H54 (cell line): ENCODE measurements at regions not wholly inside any gene's neighbourhood (a gene's known extent, or its start where the extent isn't known, plus 50 kb on each side); places are given as distances from the start of the nearest gene placed in this dataset.
"Not testable (repeated sequence)": the region's sequence is repeated elsewhere in the genome, so short reads cannot be mapped to it uniquely, and the experiment has no call there.

Experiments used
- DNase-seq: peaks from one replicate; pipeline ENCODE4 v3.0.0; 2011; ENCODE audit warnings: low spot score, mixed read lengths; ENCODE audit not compliant: insufficient read length
- FAIRE-seq: peaks from 3 replicates; lab custom pipeline; 2011; peaks lifted over from hg19 to GRCh38; lab: Jason Lieb, UNC
- POLR2A ChIP-seq: IDR thresholded peaks from 2 replicates; pipeline ENCODE4 v1.6.1; 2011; ENCODE audit warnings: low read depth, mild to moderate bottlenecking, low read length

DNA sequence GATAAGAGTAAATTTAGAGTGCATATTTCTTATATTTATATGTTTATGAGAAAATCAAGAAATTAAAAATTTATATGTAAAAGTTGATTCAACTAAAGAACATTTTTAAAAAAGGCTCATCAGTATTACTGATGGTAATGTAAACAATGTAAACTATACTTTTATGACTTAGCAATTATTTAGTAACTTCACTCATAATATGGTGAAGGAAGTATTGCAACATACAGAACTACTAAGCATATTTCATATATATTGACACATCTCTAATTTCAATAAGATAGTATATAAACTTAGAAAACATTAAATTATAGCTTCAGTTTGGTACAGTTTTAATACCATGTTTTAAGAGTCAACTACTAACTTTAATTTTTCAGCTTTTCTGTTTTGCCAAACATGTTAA lies 512.8 kb upstream of the PCDH7 start:
- FAIRE-seq (no peak), DNase-seq (no peak)
- TF ChIP-seq POLR2A: no peak

DNA sequence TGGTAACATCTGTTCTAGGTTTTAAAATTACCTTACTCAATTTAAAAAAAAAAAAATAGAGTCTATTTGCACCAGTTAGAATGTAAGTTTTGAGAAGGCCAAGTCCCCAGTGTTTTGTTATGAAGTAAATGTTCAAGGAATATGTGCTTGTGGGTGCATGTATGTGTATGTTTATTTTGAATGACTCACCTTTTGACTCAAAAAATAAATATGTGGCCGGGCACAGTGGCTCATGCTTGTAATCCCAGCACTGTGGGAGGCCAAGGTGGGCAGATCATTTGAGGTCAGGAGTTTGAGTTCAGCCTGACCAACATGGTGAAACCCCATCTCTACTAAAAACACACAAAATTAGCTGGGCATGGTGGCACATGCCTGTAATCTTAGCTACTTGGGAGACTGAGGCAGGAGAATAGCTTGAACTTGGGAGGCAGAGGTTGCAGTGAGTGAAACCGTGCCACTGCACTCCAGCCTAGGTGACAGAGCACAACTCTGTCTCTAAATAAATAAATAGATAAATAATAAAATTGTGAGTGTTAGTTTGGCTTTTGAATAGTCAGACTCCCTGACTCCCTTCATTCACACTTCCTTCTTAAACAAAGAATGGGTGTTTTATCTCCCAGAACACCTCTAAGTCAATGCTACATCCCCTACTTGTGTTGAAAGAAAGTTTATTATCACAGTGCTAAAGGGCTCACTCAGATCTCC lies 511.3 kb upstream of the PCDH7 start:
- DNase-seq (no peak), FAIRE-seq (no peak)
- TF ChIP-seq POLR2A: no peak

DNA sequence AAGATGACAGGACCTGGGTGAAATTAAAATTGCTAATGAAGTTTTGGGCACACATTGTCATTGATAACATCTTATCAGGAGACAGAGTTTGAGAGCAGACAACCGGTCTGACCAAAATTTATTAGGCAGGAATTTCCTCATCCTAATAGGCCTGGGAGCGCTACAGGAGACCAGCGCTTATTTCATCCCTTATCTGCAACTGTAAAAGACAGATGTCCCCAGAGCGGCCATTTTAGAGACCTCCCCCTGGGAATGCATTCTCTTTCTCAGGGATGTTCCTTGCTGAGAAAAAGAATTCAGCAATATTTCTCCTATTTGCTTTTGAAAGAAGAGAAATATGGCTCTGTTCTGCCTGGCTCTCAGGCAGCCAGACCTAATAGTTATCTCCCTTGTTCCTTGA lies 504.2 kb upstream of the PCDH7 start:
- FAIRE-seq, DNase-seq: not testable (repeated sequence)

DNA sequence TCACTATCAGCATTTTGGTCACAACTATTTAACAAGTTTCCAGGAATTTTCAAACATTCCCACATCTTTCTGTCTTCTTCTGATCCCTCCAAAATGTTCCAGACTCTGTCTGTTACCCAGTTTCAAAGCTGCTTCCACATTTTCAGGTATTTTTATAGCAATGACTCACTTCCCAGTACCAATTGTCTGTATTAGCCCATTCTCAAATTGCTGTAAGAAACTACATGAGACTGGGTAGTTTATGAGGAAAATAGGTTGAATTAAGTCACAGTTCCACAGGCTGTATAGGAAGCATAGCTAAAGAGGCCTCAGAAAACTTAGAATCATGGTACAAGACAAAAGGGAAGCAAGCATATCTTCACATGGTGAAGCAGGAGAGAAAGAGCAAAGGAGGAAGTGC lies 475.0 kb upstream of the PCDH7 start:
- no peak for DNase-seq
- FAIRE-seq: no peak
- TF ChIP-seq POLR2A: no peak

DNA sequence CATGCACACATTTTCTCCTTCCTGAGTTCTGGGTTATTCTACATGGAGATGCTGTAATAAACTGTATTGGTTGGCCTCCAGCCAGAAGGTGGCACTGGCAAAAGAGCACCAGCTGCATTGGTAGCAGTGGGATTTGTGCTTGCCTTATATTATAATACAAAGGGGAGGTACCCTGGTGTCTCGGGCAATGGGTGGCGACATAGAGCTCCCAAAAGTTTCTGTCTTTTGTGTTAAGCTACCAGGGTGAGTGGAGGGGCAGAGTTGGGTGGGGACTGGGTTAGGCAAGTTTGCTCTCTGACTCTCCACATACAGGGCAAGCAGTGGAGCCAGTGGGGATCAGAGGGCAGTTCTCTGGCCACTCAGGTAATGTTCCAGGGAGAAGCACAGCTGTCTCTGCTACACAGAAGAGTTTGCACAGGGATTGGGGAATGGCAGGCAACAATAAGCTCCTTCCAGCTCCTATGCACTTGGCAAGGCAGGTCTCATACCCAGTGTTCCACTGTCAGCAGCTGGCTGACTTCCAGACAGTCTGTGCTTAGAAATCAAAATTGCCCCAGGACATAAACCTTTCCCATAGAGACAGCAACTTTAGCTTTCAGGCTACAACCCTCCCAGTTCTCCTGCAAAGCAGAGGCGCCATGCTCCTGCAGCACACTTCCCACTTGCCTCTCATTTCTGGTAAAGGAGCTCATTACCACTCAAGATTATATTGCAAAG lies 463.9 kb upstream of the PCDH7 start:
- FAIRE-seq: no peak
- no peak for DNase-seq
- no peak for TF ChIP-seq POLR2A

DNA sequence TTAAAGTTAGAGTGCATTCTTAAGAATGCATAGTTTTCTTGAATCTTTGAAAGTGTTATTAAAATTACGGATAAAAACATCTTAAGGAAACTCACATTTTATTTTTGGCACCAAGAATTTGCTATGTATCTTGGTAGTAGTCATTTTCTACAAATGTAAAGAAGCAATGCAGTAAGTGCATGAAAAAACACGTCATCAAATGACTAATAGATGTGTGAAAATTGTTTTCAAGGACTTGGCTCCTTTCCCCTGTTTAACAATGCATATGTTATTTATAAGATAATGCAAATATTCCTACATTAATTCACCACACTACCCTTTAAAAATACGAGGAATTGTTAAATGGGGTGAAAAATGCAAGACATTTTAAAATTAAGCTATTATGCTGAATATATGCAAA lies 461.2 kb upstream of the PCDH7 start:
- FAIRE-seq: no peak
- DNase-seq: no peak
- no peak for TF ChIP-seq POLR2A

DNA sequence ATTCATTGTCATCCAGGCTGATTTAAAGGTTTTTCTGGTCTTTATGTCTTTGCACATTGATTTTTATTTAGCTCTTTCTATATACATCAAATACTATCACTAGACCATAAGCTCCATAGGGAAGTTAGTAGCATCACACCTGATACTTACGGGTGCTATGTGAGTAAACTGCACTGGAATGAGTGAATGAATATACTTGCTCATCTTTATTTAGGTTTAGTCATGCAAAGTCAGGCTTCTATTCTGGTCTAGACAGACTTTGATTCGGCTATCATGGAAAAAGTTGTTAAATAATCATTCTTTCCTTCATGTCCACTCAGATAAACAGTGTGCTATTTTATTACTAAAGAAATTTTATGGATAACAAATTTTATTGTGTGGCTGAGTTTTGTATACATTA lies 457.8 kb upstream of the PCDH7 start:
- no peak for TF ChIP-seq POLR2A
- FAIRE-seq (no peak), DNase-seq (no peak)

DNA sequence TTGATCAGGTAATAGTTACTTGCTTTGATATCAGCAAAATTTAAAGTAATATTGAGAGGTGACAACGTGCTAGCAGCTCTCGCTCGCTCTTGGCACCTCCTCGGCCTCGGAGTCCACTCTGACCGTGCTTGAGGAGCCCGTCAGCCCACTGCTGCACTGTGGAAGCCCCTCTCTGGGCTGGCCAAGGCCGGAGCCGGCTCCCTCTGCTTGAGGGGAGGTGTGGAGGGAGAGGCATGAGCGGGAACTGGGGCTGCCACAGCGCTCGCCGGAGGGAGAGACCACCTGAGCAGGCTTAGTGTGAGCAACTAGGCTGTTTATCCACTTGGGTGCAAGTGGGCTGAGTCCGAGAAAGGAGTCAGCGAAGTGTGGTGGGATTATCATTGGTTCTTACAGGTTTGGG lies 455.7 kb upstream of the PCDH7 start:
- DNase-seq (no peak), FAIRE-seq (no peak)
- TF ChIP-seq POLR2A: no peak

DNA sequence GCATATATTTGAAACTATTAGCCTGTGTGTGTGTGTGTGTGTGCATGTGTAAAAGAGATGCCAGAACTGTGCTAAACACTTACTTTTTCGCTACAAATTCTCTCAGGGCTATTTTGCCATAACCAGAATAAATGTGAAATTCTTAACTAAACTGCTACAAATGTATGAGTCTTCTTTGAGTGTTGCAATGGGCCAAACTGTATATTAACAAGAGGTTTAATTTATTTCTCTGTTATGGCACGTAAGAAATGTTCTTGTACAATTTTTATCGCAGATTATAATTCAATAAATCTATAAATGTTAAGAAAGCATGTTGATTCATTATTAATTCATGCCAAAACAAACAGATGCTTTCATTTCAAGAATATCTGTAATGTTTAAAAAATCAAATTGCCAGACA lies 454.5 kb upstream of the PCDH7 start:
- no peak for DNase-seq
- FAIRE-seq: no peak
- no peak for TF ChIP-seq POLR2A

DNA sequence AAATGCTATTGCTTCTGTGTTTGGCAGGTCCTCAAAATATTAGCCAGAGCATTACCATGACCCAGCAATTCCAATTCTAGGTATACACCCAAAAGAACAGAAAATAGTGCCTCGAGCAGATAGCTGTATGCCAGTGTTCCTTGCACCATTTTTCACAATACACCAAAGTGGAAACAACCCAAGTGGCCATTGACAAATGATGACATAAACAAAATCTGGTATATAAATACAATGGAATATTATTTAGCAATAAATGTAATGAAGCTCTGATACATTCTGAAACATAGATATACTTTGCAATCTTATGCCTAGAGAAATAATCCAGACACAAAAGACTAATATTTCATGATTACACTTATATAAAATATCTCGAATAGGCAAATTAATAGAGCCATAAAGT lies 451.8 kb upstream of the PCDH7 start:
- TF ChIP-seq POLR2A: no peak
- DNase-seq: no peak
- FAIRE-seq: no peak

DNA sequence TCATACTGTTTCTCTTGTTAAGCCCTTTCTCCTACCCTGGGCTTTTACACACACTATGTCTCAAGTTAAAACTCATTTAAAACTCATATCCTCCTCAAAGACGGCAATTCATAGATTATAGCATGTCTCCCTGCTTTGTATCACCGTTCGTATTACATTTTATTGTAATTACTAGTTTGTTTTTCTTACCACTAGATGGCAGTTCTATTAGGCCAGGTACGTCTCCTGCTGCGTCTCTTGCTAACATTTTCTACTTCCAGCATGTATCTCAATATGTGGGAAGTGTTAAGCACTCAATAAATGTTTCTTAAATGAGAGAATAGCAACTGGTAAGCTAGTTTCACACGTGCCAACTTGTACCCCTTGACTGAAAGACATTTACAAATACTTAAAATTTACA lies 450.3 kb upstream of the PCDH7 start:
- DNase-seq: no peak
- no peak for FAIRE-seq
- no peak for TF ChIP-seq POLR2A

DNA sequence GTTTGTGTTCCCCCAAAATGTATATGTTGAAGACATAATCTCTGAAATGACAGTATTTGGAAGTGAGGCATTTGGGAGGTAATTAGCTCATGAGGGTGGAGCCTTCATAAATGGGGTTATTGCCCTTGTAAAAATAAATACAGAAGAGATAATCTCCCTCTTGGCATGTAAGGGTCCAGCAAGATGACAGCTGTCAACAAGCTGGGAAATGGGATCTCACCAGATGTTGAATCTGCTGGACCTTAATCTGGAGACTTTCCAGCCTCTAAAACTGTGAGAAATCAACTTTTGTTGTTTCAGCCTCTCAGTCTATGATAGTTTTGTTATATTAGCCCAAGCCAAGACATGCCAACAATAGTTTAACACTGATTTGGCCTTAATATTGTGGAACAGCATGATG lies 438.2 kb upstream of the PCDH7 start:
- FAIRE-seq (no peak), DNase-seq (no peak)
- TF ChIP-seq POLR2A: no peak

DNA sequence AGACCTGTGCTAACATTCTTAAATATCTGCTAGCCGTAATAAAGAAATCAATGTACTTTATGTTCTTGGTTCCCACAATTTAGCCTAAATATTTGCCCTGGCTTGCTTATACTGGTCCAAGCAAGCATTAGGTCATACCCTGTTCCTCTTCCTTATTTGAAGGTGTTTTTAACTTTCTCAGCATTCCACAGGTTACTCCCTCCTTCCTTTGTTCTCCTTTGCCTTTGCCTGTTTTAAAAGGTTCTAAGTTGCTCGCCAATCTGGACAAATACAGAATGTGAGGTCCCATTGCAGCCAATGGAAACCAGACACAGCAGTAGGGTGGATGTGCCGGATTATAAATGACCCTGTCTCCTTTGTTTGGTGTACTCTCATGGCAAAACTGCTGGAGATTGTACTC lies 436.8 kb upstream of the PCDH7 start:
- no peak for TF ChIP-seq POLR2A
- DNase-seq: no peak
- no peak for FAIRE-seq

DNA sequence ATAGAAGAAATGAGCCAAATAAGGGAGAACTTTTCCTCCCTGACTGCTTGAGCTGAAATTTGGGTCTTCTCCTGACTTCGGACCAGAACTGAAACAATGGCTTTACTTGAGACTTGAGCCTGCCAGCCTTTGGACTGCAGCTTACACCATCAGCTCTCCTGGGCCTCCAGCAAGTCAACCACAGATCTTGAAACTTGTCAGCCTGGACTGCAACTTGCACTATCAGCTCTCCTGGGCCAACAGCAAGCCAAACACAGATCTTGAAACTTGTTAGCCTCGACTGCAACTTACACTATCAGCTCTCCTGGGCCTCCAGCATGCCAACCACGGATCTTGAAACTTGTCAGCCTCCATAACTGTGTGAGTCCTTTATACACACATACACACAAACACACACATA lies 425.9 kb upstream of the PCDH7 start:
- no peak for FAIRE-seq
- TF ChIP-seq POLR2A: no peak
- DNase-seq: no peak

DNA sequence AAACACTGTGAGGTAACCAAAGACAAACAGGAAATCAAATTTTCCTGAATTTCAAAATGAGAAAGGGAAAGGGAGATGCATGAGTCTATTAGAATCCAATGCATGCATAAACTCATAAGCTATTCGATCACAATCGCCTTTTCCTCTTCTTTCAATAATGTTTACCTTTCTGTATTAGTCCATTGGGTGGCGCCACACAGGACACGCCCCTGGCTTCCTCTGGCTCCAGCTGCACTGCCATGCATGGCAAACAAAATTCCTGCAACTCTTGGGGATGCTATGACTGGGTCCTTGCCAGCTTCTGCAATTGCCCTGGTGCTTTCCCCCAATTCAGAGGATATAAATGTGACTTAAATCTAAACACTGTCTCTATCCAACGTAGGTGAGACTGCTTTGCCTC lies 424.5 kb upstream of the PCDH7 start:
- FAIRE-seq (no peak), DNase-seq (no peak)
- TF ChIP-seq POLR2A: no peak
